Mononuclear cell (primary cell): ENCODE measurements at regions not wholly inside any gene's neighbourhood (a gene's known extent, or its start where the extent isn't known, plus 50 kb on each side); places are given as distances from the start of the nearest gene placed in this dataset.
"Not testable (repeated sequence)": the region's sequence is repeated elsewhere in the genome, so short reads cannot be mapped to it uniquely, and the experiment has no call there.

Source experiments
- H3K27me3 ChIP-seq: 2 replicates; pipeline ENCODE4 v1.6.0; 2011; ENCODE audit warnings: low read length, control low read depth; ENCODE audit not compliant: insufficient read depth
- H3K4me1 ChIP-seq: 2 replicates; pipeline ENCODE4 v1.5.1; 2011; ENCODE audit warnings: mild to moderate bottlenecking, low read length, control low read depth; ENCODE audit not compliant: insufficient read depth
- H3K4me3 ChIP-seq: 2 replicates; pipeline ENCODE4 v1.5.1; 2011; ENCODE audit warnings: mild to moderate bottlenecking, low read length, moderate library complexity
- H3K9me3 ChIP-seq: 2 replicates; pipeline ENCODE4 v1.5.1; 2011; ENCODE audit warnings: low read depth, mild to moderate bottlenecking, control low read depth, low read length

DNA sequence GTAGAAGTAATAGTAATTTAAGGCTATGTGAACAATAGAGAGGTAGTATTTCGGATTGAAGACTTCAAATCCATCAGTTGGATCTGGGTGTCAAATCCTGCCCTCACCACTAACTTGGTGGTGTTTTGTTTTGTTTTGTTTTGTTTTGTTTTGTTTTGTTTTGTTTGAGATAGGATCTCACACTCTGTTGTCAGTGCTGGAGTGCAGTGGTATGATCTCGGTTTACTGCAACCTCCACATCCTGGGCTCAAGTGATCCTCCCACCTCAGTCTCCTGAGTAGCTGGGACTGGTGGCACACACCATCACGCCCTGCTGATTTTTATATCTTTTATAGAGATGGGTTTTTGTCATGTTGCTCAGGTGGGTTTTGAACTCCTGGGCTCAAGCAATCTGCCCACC is 129.4 kb upstream of the ZNF217 start:
- H3K4me3 ChIP-seq: no peak overlapping the region
- peaks cover 44% of the 10 kb centered on the region for H3K4me1 ChIP-seq
- no peaks in the 10 kb centered on the region for H3K9me3 ChIP-seq
- no peaks in the 10 kb centered on the region for H3K27me3 ChIP-seq

GRCh38 chr20:53722515-53723036 is 128.9 kb upstream of the ZNF217 start:
- peaks cover 46% of the 10 kb centered on the region for H3K4me1 ChIP-seq
- H3K9me3 ChIP-seq: no peaks in the 10 kb centered on the region
- H3K27me3 ChIP-seq: no peaks in the 10 kb centered on the region
- H3K4me3 ChIP-seq: no peak overlapping the region

GRCh38 chr20:53721445-53721963 is 127.9 kb upstream of the ZNF217 start:
- not testable (repeated sequence) for H3K4me3 ChIP-seq, H3K27me3 ChIP-seq, H3K9me3 ChIP-seq
- peaks cover 44% of the 10 kb centered on the region for H3K4me1 ChIP-seq

DNA sequence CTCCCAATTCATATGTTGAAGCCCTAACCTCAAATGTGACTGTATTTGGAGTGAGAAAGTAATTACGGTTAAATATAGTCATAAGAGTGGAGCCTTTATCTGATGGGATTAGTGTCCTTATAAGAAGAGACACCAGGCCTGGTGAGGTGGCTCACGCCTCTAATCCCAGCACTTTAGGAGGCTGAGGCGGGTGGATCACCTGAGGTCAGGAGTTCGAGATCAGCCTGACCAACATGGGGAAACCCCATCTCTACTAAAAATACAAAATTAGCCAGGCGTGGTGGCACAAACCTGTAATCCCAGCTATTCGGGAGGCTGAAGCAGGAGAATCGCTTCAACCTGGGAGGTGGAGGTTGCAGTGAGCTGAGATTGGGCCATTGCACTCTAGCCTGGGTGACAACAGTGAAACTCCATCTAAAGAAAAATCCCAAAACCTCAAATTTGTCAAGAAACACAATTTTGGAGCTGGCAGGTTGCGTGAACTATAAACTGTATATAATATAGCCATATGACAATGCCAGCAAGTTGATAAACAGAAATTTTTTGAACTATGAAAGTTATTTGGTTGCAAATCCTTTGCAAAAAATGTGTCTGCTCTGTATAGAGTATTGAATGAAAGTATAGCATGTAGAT is 125.6 kb upstream of the ZNF217 start:
- H3K27me3 ChIP-seq, H3K4me3 ChIP-seq, H3K9me3 ChIP-seq: not testable (repeated sequence)
- peaks cover 35% of the 10 kb centered on the region for H3K4me1 ChIP-seq

DNA sequence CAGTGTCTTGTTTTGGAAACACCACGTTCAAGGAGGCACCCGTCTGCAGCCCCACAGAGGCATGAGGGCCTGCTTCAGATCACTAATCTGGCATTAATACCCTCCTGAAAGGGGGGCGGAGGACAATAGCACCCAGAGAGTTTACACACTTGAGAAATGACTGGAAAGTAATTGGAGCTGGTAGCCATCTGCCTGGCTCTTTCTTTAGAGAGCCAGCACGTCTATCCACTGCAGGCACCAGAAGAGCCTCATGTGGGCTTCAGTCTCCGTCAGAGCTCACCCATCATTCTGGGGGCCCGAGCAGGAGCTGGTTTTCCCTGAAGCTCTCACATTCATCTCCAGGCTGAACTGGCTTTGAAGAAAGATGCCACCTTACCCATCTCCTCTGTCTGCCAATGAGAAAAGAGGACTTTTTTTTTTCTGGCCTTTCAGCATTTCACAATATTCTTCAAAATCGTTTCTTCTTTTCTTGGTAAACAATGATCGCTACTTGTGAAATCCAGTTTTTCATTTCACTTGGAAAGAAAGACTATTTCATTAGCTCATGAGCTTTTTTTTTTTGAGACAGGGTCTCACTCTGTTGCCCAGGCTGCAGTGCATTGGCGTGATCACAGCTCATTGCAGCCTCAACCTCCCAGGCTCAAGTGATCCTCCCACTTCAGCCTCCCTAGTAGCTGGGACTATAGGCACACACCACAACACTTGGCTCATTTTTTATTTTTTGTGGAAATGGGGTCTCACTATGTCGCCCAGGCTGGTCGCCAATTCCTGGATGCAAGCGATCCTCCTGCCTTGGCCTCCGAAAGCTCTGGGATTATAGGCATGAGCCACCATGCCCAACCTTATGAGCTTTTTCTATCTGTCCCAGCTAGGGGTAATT is 124.7 kb upstream of the ZNF217 start:
- Histone ChIP-seq H3K4me1 (peaks cover 35% of the 10 kb centered on the region), H3K27me3 (no peaks in the 10 kb centered on the region), H3K4me3 (no peak overlapping the region), H3K9me3 (no peaks in the 10 kb centered on the region)

GRCh38 chr20:53716395-53716794 is 122.8 kb upstream of the ZNF217 start:
- Histone ChIP-seq H3K27me3 (no peaks in the 10 kb centered on the region), H3K9me3 (no peaks in the 10 kb centered on the region), H3K4me3 (no peak overlapping the region), H3K4me1 (peaks cover 41% of the 10 kb centered on the region)

GRCh38 chr20:53714524-53714923 is 120.9 kb upstream of the ZNF217 start:
- Histone ChIP-seq H3K4me3 (no peak overlapping the region), H3K4me1 (peaks cover 42% of the 10 kb centered on the region), H3K9me3 (no peaks in the 10 kb centered on the region), H3K27me3 (no peaks in the 10 kb centered on the region)

DNA sequence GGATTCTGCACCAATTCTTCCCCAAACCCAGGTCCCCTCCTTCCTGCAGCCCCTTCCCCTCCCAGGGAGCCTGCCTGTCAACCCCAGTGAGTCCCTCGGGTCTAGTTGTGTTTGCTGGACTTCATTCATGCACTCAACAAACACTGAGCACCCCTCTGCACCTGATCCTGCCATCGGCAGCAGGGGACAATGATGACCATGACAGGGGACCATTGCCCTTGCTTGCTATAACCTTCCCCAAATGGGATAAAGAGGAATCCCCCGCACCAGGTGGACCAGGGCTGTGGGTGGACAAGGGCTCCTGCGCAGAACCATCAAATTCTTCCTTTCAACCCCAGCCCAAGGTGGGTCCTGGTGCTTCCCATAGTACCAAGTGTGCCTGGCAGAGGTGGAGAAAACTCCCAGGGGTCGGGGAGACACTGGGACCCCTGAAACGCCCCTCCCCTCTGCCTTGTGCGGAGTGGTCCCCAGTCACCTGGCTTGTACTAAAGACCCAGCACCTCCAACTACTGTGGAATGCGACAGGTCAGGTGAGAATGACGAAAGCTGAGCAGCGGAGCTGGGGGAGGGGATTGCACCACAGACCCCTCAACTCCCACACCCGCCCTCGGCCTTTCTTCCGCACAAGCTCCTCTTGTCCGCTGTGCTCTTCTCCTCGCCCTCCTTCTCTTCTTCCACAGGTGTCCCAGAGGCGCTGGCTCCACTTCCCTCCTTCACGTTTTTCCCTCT is 119.9 kb upstream of the ZNF217 start:
- Histone ChIP-seq H3K4me1 (peaks cover 40% of the 10 kb centered on the region), H3K27me3 (no peaks in the 10 kb centered on the region), H3K9me3 (no peaks in the 10 kb centered on the region), H3K4me3 (no peak overlapping the region)

GRCh38 chr20:53712212-53712977 is 118.8 kb upstream of the ZNF217 start:
- H3K4me1 ChIP-seq: peaks cover 40% of the 10 kb centered on the region

DNA sequence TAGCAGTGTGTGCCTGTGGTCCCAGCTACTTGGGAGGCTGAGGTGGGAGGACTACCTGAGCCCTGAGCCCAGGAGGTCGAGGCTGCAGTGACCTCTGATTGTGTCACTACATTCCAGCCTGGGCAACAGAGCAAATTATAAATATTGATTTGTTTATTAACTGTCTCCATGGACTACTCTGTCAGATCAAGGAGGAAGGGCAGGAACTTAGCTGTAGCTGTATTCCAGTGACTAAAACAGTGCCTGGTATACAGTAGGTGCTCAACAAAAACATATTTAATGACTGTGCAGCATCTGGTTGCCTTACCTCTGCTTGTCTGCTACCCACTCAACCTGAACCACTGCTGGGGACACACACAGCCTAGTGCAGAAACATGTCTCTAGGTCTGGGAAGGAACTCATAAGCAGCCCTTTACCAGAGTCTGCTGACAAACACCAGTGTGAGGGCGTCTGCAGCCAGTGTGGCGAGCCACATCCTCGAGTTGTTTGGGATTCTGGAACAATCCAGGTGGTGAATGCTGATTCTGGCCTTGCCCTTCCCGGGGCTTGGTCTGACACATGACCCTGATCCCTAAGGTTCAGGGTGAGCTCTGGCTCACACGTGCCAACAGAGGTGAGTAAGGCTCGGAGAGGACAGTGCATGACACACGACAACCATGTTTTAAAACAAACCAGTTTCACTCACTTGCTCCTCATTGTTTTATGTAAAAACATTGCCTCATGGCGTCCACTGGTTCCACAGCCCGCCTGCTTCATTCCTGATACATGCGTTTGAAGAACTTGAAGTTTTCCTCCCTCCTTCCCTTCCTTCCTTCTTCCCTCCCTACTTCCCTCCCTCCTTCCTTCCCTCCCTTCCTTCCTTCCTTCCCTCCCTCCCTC is 117.9 kb upstream of the ZNF217 start:
- no peaks in the 10 kb centered on the region for H3K27me3 ChIP-seq
- H3K4me1 ChIP-seq: peaks cover 43% of the 10 kb centered on the region
- H3K4me3 ChIP-seq: no peak overlapping the region
- no peaks in the 10 kb centered on the region for H3K9me3 ChIP-seq

More at GRCh38 chr20:53712212-53712977, 118.8 kb upstream of the ZNF217 start:
- Histone ChIP-seq H3K4me3 (no peak overlapping the region), H3K27me3 (no peaks in the 10 kb centered on the region), H3K9me3 (no peaks in the 10 kb centered on the region)

DNA sequence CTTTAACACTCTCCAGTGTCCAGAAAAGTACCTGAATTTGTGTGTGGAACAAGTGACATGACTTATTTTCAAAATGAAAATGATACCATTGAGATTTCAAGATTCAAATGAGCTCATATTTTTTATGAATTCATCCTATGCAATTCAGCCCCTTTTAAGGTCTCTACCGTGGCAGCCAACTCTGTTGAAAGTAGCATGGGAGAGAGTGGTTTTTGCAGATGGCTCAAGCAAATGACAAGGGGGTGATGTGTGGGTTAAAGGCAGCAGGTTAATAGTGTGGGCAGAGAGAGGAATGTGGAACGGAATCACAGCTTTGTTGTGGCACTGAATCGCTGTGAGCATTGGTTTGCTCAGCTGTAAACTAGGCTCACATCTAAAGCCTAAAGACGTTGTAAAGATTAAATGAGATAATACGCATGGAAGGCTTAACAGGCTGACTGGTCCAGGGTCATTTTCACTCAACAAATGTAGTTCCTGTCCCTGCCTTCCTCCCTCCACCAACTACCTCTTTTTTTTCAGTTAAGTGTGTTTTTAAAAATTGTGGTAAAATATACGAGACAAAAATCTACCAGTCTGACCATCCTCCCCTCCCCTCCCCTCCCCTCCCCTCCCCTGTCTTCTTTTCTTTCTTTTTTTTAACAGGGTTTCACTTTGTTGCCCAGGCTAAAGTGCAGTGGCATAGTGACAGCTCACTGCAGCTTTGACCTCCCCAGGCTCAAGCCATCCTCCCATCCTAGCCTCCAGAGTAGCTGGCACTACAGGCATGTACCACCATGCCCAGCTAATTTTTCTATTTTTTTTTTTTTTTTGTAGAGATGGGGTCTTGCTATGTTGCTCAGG is 114.7 kb upstream of the ZNF217 start:
- Histone ChIP-seq H3K4me3 (no peak overlapping the region), H3K4me1 (peaks cover 47% of the 10 kb centered on the region), H3K9me3 (no peaks in the 10 kb centered on the region), H3K27me3 (no peaks in the 10 kb centered on the region)

DNA sequence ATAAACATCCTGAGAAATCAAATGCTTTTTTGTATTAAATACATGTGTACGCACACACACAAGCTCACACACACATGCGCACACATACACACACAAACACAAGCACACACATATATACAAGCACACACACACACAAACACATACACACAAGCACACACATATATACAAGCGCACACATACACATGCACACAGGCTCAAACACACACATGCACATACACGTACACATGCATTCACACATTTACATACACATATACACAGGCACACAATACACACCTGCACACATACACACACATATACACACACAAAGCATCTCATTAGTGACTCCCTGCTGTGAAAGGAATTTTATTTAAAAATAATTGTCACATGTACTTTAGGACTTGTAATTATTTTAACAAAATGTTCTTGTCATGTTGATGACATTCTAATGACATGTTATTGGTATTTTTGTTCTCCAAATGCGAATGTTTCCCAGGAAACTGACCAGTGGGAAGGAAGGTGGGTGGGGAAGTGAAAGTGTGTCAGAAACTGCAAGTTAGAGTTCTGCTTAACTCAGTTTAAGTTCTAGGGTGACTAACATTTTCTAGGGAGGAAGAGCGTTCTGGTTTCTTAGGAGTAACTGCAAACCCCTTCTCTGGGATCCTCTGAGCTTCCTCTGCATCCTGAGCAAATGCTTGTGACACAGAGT is 113.9 kb upstream of the ZNF217 start:
- peaks cover 47% of the 10 kb centered on the region for H3K4me1 ChIP-seq

More for the DNA sequence above, 113.9 kb upstream of the ZNF217 start:
- no peaks in the 10 kb centered on the region for H3K9me3 ChIP-seq
- H3K27me3 ChIP-seq: no peaks in the 10 kb centered on the region
- no peak overlapping the region for H3K4me3 ChIP-seq
